ENCODE measurements at regions not wholly inside any gene's neighbourhood (a gene's known extent, or its start where the extent isn't known, plus 50 kb on each side); places are given as distances from the start of the nearest gene placed in this dataset.

DNA sequence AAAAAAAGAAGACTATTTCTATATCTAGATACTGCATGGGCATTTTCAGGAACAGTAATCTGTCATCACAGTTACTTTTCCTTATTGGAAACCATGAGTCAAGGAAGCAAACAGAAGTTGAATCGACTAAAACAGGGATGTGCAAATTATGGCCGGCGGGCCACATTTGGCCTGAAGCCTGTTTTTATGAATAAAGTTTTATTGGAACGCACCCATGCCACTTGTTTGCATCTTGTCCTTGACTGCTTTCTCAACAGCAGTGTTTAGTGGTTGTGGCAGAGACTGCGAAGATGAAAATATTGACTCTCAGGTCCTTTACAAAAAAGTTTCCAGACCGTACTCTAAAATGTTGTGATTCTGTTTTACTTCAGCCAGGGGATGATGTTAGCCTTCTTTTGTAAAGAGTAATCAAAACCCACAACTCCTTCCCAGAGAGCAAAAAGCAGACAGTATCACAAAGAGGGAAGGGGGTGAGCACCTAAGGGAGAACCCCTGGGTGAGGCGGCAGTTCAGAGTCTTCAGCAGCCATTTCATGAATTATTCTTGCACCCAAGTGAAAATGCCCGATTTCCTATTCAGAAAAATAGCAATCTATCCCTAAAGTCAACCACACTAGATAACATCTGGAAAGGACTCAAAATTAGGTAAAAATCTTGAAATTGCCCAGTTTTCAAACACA, 190.4 kb downstream of the MYLK4 start:
- TF ChIP-seq, protein P1, sequence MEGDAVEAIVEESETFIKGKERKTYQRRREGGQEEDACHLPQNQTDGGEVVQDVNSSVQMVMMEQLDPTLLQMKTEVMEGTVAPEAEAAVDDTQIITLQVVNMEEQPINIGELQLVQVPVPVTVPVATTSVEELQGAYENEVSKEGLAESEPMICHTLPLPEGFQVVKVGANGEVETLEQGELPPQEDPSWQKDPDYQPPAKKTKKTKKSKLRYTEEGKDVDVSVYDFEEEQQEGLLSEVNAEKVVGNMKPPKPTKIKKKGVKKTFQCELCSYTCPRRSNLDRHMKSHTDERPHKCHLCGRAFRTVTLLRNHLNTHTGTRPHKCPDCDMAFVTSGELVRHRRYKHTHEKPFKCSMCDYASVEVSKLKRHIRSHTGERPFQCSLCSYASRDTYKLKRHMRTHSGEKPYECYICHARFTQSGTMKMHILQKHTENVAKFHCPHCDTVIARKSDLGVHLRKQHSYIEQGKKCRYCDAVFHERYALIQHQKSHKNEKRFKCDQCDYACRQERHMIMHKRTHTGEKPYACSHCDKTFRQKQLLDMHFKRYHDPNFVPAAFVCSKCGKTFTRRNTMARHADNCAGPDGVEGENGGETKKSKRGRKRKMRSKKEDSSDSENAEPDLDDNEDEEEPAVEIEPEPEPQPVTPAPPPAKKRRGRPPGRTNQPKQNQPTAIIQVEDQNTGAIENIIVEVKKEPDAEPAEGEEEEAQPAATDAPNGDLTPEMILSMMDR (IDR thresholded peaks at IDR 0.05; ENCODE audit: insufficient read depth, low read length, poor library complexity, severe bottlenecking), result no peak
- no peak for TF ChIP-seq EZH2phosphoT487 (conservative IDR thresholded peaks at IDR 0.05; ENCODE audit: low read length)

Measured in SU-DHL-6 (cell line).